ENCODE measurements at regions not wholly inside any gene's neighbourhood (a gene's known extent, or its start where the extent isn't known, plus 50 kb on each side); places are given as distances from the start of the nearest gene placed in this dataset.
"Not testable (repeated sequence)": the region's sequence is repeated elsewhere in the genome, so short reads cannot be mapped to it uniquely, and the experiment has no call there.

DNA sequence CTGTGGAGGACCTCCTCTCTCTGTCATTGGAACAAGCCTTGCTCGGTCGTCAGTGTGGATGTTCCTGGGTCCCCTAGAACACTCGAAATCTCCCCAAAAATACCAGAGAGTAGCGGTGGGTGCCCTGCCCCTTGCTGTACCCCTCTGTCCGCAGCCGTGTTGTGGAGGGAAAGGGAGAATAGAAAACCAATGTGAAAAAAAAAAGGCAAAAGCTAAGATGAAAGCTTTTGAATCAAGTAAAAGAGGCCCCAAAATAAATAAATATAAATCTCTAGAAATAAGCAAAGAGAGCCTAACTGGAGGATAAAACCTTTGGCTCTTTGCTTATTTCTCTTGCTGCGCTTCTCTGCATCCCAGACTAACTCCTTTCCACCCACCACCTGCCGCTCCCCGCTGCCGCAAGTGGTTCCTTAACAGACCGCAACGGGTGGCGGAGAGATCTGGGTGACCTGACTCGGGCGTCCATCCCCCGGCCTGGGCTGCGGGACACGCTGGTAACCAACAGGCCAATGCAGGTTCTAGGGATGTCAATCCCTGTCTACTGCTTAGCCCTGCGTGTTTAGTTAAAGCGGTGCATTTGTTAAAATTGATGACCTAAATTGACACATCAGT is 110.0 kb downstream of the GPX5 start:
- peak overlapping the region; percentile 20 for H3K27ac Mint-ChIP-seq
- DNase-seq: no peak
- H3K27me3 Mint-ChIP-seq: peaks cover 58% of the 10 kb centered on the region
- intact Hi-C loops (cut with micrococcal nuclease): no loop called here
- H3K36me3 Mint-ChIP-seq (ENCODE audit: low read depth): no peaks in the 10 kb centered on the region
- peaks cover 13% of the 10 kb centered on the region for H3K9me3 Mint-ChIP-seq
- peak overlapping the region; percentile 66 for H3K4me3 Mint-ChIP-seq
- peaks cover 6% of the 10 kb centered on the region for H3K4me1 Mint-ChIP-seq

- peaks cover 5% of the 10 kb centered on the region for H3K4me1 Mint-ChIP-seq
- H3K36me3 Mint-ChIP-seq (ENCODE audit: low read depth): no peaks in the 10 kb centered on the region
- DNase-seq: no peak
- H3K27ac Mint-ChIP-seq: no peak overlapping the region
- intact Hi-C loops (cut with micrococcal nuclease): no loop called here
- no peak overlapping the region for H3K4me3 Mint-ChIP-seq
- peaks cover 49% of the 10 kb centered on the region for H3K27me3 Mint-ChIP-seq
- H3K9me3 Mint-ChIP-seq: peaks cover 6% of the 10 kb centered on the region
These were observed 113.2 kb downstream of the GPX5 start for GRCh38 chr6:28638787-28639430.

- not testable (repeated sequence) for H3K27ac Mint-ChIP-seq; H3K9me3 Mint-ChIP-seq; DNase-seq; H3K4me1 Mint-ChIP-seq; H3K4me3 Mint-ChIP-seq; H3K36me3 Mint-ChIP-seq (ENCODE audit: low read depth)
- peaks cover 42% of the 10 kb centered on the region for H3K27me3 Mint-ChIP-seq
- intact Hi-C loops (cut with micrococcal nuclease): loop anchor here (10.0 kb wide), 1 partner anchor 955 kb away; no protein-coding TSS in a partner anchor
These were observed 114.0 kb downstream of the GPX5 start for GRCh38 chr6:28639445-28640290.

DNA sequence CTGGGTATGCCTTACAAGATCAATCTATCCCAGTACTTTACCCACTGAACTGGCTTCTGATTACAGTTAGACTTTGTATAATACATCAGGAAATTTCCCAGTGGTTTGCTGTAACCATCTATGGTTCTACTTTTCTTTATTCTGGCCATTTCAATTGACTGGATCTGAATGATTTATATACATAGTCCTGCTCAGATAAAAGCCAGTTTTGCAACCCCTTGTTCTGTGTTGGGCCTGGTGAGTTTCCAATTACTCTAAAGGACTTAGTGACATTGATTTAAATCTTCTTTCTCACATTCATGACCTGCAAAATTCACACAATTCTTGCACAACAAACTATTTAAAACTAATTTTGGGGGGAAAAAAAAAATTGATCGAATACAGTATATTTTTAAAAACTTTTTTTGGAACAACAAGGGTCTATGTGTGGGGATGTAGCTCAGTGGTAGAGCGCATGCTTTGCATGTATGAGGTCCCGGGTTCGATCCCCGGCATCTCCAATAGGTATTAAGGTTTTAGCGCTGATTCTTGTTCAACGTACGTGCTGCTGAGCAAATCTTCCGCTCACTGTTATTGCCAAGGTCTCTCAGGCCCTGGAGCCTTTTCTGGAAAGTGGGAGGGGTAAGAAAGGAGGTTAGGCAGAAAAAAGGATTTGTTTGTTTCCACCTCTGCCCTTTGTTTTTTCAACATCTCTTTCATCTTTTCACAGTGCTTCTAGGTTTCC is 117.5 kb downstream of the GPX5 start:
- no peak overlapping the region for H3K4me3 Mint-ChIP-seq
- no peak overlapping the region for H3K27ac Mint-ChIP-seq
- peak; percentile 59 for DNase-seq

DNA sequence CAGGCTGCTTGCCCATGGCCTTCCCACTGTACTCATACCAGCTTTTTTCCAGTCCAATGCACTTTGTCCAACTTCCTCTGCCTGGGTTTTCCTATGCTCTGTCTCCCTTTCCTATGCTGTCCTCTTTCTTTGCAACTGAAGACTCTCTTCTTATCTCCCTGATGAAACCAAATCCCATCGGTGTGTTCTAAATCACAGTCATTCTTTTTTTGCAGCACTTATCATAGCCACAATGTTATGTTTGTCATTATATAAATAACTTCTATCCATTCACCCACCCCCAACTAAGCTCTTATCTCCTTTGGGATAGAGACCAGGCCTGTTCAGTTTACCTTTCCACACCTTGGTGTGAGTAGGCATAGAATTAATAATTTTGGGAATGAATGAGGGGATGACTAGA is 121.0 kb downstream of the GPX5 start:
- H3K36me3 Mint-ChIP-seq (ENCODE audit: low read depth): no peaks in the 10 kb centered on the region
- H3K27me3 Mint-ChIP-seq: peaks cover 43% of the 10 kb centered on the region
- H3K4me1 Mint-ChIP-seq: peaks cover 7% of the 10 kb centered on the region
- H3K4me3 Mint-ChIP-seq: no peak overlapping the region
- intact Hi-C loops (cut with micrococcal nuclease): loop anchor here (10.0 kb wide), 1 partner anchor 962 kb away; no protein-coding TSS in a partner anchor
- H3K27ac Mint-ChIP-seq: no peak overlapping the region
- H3K9me3 Mint-ChIP-seq: no peaks in the 10 kb centered on the region
- no peak for DNase-seq

More for the DNA sequence above, 117.5 kb downstream of the GPX5 start:
- H3K27me3 Mint-ChIP-seq: peaks cover 27% of the 10 kb centered on the region
- H3K4me1 Mint-ChIP-seq: peaks cover under 1% of the 10 kb centered on the region
- no peaks in the 10 kb centered on the region for H3K9me3 Mint-ChIP-seq
- intact Hi-C loops (cut with micrococcal nuclease): loop anchor here (10.0 kb wide), 1 partner anchor 958 kb away; no protein-coding TSS in a partner anchor
- no peaks in the 10 kb centered on the region for H3K36me3 Mint-ChIP-seq (ENCODE audit: low read depth)

DNA sequence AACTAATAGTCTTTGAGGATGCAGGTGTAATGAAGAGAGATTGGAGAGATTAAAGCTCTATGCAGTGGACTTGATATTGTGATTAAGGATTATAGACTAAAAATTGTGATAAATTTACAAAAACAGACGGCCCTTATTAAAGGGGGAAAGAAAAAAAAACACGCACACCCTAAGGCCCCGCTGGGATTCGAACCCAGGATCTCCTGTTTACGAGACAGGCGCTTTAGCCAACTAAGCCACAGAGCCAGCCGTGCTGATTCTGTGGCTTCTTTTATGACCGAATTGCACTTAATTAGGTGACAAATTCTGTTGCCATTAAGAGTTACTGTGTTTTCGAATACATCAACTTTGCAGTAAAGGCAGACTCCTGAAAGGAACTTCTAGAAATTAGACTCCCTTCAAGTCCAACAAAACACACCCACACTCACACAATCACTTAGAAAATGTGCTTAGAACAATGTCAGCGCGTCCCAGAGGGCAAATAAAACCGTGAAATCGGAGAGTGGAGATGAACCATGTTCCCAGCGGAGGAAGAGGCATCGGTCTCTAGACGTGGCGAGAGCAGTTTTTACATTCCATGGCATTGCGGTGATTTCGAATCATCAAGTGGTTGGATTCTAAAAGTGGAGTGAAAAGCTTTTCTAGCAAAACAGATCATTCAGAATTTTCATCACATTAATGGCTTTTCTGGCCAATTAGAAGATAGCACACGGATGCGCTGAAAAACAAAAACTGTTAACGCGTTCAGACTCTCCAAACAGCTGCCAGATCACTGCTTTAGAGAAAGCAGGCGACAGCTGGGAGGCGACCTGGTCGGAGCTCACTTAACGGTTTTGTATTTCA is 122.6 kb downstream of the GPX5 start:
- no peaks in the 10 kb centered on the region for H3K9me3 Mint-ChIP-seq
- peak overlapping the region; percentile 86 for H3K4me3 Mint-ChIP-seq
- peak overlapping the region; percentile 61 for H3K27ac Mint-ChIP-seq
- peaks cover 43% of the 10 kb centered on the region for H3K27me3 Mint-ChIP-seq
- H3K36me3 Mint-ChIP-seq (ENCODE audit: low read depth): no peaks in the 10 kb centered on the region
- H3K4me1 Mint-ChIP-seq: peaks cover 7% of the 10 kb centered on the region
- DNase-seq: peak; percentile 84
- intact Hi-C loops (cut with micrococcal nuclease): loop anchor here (1.0 to 10.0 kb wide), 2 partner anchors 10 to 963 kb away; no protein-coding TSS in a partner anchor

DNA sequence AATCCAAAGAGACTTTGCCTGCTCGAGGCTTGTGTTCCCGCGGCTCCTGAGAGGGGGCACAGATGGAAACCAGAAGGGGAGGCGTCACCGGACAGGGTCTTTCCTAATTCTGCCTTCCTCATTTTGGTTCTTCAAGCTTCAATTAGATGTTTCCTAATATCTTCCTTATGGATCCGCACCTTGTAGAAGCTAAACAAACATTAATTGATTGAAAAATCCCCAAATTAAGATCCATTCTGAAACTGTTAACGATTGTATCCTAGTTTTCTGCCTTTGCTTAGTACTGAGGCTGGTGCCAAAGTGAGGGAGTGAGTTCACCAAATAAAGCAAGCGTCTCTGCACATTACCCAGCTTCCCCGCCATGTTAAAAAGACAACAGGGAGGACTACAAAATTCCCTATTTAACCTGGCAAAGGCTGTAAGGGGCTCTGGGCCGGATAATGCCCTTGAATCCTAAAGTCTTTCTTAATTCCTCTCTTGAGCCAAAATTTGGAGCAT is 123.2 kb downstream of the GPX5 start:
- Mint-ChIP-seq H3K9me3 (no peaks in the 10 kb centered on the region), H3K4me1 (peaks cover 7% of the 10 kb centered on the region), H3K36me3 (ENCODE audit: low read depth) (no peaks in the 10 kb centered on the region), H3K27ac (no peak overlapping the region), H3K4me3 (peak overlapping the region; percentile 86), H3K27me3 (peaks cover 44% of the 10 kb centered on the region)
- no peak for DNase-seq
- intact Hi-C loops (cut with micrococcal nuclease): loop anchor here (1.0 to 10.0 kb wide), 2 partner anchors 9 to 964 kb away; no protein-coding TSS in a partner anchor

- H3K27me3 Mint-ChIP-seq: peaks cover 53% of the 10 kb centered on the region
- intact Hi-C loops (cut with micrococcal nuclease): loop anchor here (10.0 kb wide), 1 partner anchor 294 kb away; no protein-coding TSS in a partner anchor
These were observed 125.5 kb downstream of the GPX5 start for GRCh38 chr6:28651161-28651560.

GRCh38 chr6:28653876-28654275 is 128.2 kb downstream of the GPX5 start:
- DNase-seq: no peak
- Mint-ChIP-seq H3K36me3 (ENCODE audit: low read depth) (peaks cover 2% of the 10 kb centered on the region), H3K4me1 (peaks cover 19% of the 10 kb centered on the region), H3K4me3 (no peak overlapping the region), H3K27me3 (peaks cover 62% of the 10 kb centered on the region), H3K9me3 (peaks cover 9% of the 10 kb centered on the region), H3K27ac (no peak overlapping the region)
- intact Hi-C loops (cut with micrococcal nuclease): loop anchor here (10.0 kb wide), 1 partner anchor 291 kb away; no protein-coding TSS in a partner anchor

More at GRCh38 chr6:28651161-28651560, 125.5 kb downstream of the GPX5 start:
- Mint-ChIP-seq H3K27ac (no peak overlapping the region), H3K4me3 (no peak overlapping the region), H3K4me1 (peaks cover 7% of the 10 kb centered on the region), H3K36me3 (ENCODE audit: low read depth) (no peaks in the 10 kb centered on the region), H3K9me3 (no peaks in the 10 kb centered on the region)
- no peak for DNase-seq

DNA sequence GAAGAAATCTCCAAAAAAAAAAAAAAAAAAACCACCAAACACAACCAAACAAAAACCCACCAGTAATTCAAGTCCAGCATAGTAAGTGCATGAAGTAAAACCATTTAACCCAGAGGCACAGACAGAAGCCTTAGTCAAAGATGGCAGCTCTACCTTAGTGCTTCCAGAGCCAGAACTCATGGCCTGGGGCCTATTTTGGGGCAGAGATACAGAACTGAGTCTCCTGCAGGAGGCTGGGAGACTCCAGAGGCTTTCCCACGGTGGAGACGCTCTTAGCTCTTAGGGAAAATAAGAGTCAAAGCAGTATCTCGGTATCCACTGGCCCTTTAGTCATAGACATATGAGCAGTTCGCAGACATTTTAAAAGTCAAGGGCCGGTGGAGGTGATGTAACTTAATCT is 129.5 kb downstream of the GPX5 start:
- intact Hi-C loops (cut with micrococcal nuclease): loop anchor here (10.0 kb wide), 1 partner anchor 290 kb away; no protein-coding TSS in a partner anchor

DNA sequence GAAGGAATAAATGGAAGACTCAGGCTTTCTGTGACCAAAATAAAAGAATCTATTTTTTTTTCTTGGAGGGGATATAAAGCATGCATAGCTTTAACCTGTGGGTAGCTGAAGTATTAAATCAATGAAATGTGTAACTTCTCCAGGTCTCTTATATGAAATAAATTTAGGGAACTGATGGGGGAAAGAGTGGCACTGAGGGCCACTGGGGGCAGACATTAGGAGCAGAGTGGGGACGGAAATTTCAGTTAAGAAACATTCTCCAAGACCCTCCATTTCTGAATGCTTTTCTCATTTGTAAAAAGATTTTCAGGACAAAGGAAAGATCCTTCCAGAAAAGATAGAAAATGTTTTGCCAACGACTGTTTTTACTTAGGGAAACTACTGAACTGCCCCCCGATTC is 131.0 kb downstream of the GPX5 start:
- Mint-ChIP-seq H3K9me3 (peaks cover 9% of the 10 kb centered on the region), H3K27ac (no peak overlapping the region), H3K4me1 (peaks cover 19% of the 10 kb centered on the region), H3K36me3 (ENCODE audit: low read depth) (peaks cover 2% of the 10 kb centered on the region), H3K4me3 (peak overlapping the region; percentile 80), H3K27me3 (peaks cover 66% of the 10 kb centered on the region)
- intact Hi-C loops (cut with micrococcal nuclease): loop anchor here (10.0 kb wide), 1 partner anchor 288 kb away; no protein-coding TSS in a partner anchor
- no peak for DNase-seq

More for the DNA sequence above, 129.5 kb downstream of the GPX5 start:
- DNase-seq: no peak
- H3K9me3 Mint-ChIP-seq: peaks cover 9% of the 10 kb centered on the region
- H3K4me3 Mint-ChIP-seq: no peak overlapping the region
- no peak overlapping the region for H3K27ac Mint-ChIP-seq
- peaks cover 2% of the 10 kb centered on the region for H3K36me3 Mint-ChIP-seq (ENCODE audit: low read depth)
- peaks cover 70% of the 10 kb centered on the region for H3K27me3 Mint-ChIP-seq
- H3K4me1 Mint-ChIP-seq: peaks cover 19% of the 10 kb centered on the region

GRCh38 chr6:28657381-28657768 is 131.7 kb downstream of the GPX5 start:
- Mint-ChIP-seq H3K4me1 (peaks cover 19% of the 10 kb centered on the region), H3K27ac (no peak overlapping the region), H3K36me3 (ENCODE audit: low read depth) (peaks cover 2% of the 10 kb centered on the region), H3K9me3 (peaks cover 9% of the 10 kb centered on the region), H3K4me3 (peak overlapping the region; percentile 80), H3K27me3 (peaks cover 62% of the 10 kb centered on the region)
- intact Hi-C loops (cut with micrococcal nuclease): loop anchor here (10.0 kb wide), 1 partner anchor 287 kb away; no protein-coding TSS in a partner anchor
- DNase-seq: no peak

Measured in activated CD4-positive, alpha-beta T cell treated with anti-CD3 and anti-CD28 coated beads, Interleukin-2, amount 10 ng/mL, durations not matched to agents 24 days and 14 days (primary cell).